GM18867 (cell line): ENCODE measurements at regions not wholly inside any gene's neighbourhood (a gene's known extent, or its start where the extent isn't known, plus 50 kb on each side); places are given as distances from the start of the nearest gene placed in this dataset.
"Not testable (repeated sequence)": the region's sequence is repeated elsewhere in the genome, so short reads cannot be mapped to it uniquely, and the experiment has no call there.

Experiments
- ATAC-seq: cut with Tn5 transposase; IDR thresholded peaks from one replicate; pipeline ENCODE4 v1.9.1; 2021; ENCODE audit warnings: mild to moderate bottlenecking, moderate library complexity; ENCODE audit not compliant: unreplicated experiment

- ATAC-seq: peak; percentile 42
Measured at GRCh38 chr1:170789063-170789462, 125.1 kb downstream of the PRRX1 start.

DNA sequence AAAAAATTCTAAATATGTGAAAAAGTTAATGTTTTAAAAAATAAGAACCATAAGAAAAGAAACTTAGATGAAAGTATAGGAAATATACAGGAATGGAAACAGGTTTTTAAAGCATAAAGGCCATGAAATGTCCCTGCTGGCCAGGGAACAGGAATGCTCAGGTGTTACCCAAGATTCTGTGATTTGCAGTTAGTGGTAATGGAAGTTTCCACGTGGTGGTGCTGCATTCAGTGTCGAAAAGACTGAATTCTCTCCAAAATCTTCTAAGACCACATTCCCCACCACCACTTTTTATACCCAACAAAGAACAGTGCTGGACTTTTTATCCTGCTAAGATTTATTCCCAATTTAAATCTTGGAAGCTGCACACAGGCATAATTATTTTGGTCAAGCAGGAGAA, 126.2 kb downstream of the PRRX1 start:
- no peak for ATAC-seq

GRCh38 chr1:170790651-170791071, 126.7 kb downstream of the PRRX1 start:
- ATAC-seq: no peak

- ATAC-seq: no peak
Measured at GRCh38 chr1:170791941-170792340, 128.0 kb downstream of the PRRX1 start.

DNA sequence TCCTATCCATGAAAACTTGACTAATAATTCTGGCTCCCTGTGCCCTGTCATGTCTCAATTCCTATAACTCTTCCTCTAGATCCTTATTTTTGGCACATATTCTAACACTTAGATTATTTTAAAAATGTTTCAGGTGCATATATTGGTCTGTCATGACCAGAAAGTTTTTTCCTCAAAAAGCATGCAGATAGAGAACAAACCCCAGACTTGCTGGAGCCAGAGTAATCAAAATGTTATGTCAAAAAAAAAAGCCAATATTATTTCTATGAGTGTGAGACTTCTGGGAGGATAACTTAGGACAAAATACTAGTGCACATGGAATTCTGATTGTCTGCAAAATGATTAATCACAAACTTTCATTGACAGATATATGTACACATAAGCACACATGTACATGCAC, 135.1 kb upstream of the MROH9 start:
- no peak for ATAC-seq

- no peak for ATAC-seq
Measured at GRCh38 chr1:170800812-170801211, 134.5 kb upstream of the MROH9 start.

DNA sequence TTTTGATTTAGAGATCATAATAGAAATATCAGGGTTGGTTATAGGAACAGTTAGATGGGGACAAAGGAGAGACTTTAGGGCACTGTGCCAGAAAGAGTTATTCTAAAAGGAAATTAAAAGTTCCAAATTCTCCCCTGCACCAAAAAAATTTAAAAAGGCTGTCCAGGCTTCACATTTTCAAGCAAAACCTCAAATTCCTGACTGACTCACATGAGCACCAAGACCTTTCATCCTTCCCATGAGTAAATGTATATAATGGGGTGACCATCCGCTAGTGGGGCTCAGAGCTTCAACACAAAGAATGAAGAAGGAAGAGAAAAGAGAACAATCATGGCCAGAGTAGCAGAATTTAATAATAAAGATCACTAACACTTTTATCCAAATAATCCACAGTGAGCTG, 131.6 kb upstream of the MROH9 start:
- no peak for ATAC-seq

DNA sequence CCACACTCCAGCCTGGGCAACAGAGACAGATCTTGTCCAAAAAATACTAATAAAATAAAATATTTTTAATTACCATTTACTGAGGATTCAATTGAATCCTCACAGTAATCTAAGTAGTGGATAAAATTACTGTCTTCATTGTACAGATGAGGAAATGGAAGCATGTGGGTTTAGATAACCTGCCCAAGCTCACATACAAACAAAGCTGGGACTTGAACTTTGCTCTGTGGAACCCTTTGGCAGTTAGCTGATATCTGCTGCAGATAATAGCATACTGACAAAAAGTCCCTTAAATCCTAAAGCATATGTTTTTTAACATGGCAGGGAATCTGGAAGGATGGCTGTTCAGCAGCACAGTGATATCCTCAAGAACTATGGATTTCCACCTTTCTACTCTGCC, 130.9 kb upstream of the MROH9 start:
- ATAC-seq: no peak

GRCh38 chr1:170804879-170805278, 130.5 kb upstream of the MROH9 start:
- ATAC-seq: no peak

DNA sequence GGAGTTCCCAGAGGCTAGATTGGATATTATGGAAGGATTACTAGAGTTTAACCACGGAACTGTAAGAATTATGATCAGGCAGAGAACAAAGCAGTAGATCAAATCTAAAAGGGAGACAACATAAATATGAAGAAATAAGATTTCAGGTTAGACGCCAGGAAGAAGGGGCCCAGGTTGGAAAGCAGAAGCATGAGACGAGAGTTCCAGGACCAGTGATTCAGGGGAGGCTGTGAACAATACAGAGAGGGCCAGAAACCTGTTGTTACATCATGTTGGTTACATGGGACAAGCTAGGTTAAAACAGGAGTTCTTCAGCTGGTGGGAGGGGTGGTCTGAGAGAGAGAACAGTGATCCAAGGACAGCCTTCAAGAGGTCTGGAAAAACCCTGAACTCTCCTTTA, 128.4 kb upstream of the MROH9 start:
- no peak for ATAC-seq

- no peak for ATAC-seq
Measured at GRCh38 chr1:170807432-170807831, 127.9 kb upstream of the MROH9 start.

- ATAC-seq: no peak
Measured at GRCh38 chr1:170808216-170808885, 127.0 kb upstream of the MROH9 start.

DNA sequence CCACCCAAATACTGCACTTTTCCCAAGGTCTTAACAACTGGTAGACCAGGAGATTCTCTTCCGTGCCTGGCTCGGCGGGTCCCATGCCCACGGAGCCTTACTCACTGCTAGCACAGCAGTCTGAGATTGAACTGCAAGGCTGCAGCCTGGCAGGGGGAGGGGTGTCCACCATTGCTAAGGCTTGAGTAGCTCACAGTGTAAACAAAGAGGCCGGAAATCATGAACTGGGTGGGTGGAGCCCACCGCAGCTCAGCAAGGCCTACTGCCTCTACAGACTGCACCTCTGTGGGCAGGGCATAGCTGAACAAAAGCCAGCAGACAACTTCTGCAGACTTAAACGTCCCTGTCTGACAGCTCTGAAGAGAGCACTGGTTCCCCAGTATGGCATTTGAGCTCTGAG, 124.3 kb upstream of the MROH9 start:
- ATAC-seq: not testable (repeated sequence)

DNA sequence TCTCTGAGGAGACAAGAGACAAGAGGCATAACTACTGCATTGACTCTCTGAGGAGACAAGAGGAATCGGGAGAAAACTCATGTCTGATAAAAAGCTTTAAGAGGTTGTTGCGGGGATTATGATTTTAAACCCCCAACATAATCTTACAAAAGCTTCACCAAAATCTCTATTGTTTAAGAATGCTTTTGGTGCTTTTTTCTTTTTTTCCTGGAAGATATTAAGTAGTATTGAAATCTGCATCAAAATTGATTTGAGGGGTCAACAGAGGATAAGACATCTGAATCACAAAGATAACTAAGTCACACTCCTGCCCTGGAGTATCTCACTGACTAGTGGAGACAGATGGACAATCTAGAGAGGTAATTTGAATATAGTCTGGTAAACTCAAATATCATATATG, 115.6 kb upstream of the MROH9 start:
- ATAC-seq: no peak

DNA sequence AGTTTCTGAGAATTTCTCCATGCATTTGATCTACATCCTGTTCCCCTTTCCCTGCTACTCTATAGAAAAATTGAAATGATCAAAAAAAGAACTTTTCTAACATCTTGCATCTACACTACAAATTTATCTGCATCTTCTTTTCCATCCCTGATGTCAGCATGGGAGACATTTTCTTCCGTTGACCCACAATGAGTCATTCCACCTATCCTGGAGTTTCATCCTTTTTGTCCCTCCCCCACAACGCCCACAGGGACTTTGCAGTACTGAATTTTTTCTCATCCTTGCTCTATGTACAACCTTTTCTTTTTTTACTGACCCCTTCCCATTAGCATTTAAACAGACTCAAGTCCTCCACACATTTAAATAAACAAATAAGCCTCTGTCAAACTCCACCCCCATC, 112.2 kb upstream of the MROH9 start:
- ATAC-seq: no peak

GRCh38 chr1:170831276-170831675, 104.1 kb upstream of the MROH9 start:
- ATAC-seq: no peak

DNA sequence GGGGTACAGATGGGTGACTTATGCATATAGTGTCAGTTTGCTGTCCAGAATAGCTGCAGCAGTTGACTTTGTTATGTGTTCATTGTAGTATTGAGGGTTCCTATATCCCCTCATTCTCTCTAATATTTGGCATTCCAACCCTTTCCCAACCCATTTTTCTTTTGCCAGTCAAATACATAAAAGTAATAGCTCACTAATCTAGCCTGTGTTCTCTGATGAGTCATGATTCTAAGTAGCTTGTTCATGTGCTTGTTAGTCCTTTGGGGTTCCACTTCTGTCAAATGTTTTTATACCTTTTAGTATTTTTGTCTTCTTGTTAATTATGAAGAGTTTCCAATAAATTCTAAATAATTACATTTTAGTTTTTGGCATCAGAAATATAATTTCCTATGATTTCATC, 99.2 kb upstream of the MROH9 start:
- no peak for ATAC-seq

GRCh38 chr1:170840371-170840770, 95.0 kb upstream of the MROH9 start:
- ATAC-seq: no peak

GRCh38 chr1:170853302-170853701, 82.0 kb upstream of the MROH9 start:
- ATAC-seq: peak; percentile 91

DNA sequence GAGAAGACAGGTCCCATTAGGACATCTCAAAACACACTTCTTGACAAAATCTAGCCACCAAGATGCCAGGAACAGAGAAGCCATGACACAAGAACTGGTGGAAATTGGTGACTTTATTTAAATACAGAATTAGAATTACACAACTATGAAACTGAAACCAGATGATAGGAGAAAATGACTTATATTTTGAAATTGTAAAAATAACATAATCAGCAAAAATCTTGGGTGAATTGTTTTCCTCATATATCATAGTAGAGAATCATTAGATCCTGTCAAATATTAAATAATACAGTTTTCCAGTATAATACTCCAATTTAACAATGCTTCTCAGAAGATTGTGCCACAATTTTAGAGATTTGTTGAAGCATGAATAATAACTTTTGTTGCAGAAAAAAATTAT, 81.5 kb upstream of the MROH9 start:
- ATAC-seq: peak; percentile 19

DNA sequence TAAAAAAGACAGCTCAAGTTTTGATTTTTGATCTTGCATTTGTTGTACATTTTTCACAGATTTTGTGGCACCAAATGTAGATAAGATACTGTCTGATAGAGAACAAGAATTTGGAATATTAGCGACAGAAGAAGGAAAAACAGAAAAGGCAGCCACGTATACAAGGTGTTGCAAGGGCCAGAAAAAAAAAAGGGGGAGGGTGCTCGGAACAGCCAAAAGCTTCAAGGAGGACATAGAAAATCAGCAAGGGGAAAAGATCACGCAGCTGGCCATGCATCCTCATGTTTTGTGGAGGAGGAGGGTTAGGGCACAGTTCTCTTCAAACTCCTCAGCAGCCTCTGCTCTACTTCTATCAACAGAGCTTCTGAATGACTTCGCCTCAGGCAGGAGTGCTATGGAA, 80.7 kb upstream of the MROH9 start:
- no peak for ATAC-seq

GRCh38 chr1:170856455-170856854, 78.9 kb upstream of the MROH9 start:
- ATAC-seq: no peak

DNA sequence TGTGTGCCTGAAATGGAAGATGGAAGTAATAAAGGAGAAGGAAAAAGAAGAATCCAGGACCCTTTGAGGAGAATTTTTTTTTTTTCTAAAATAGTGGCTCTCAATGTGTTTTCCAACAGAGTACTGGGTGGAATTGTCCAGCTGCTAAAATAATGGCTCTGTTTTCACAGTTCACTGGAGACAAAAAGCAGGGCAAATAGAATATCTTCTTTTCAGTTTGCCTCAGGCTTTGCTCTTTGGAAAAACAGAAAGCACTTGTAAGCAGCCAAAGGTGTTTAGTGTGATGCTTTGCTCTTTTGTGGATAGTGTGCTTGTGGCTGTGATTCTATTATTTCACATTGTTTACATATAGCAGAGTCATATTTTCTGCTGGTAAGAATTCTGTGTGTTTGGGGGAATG, 77.4 kb upstream of the MROH9 start:
- ATAC-seq: no peak
